ENCODE measurements at regions not wholly inside any gene's neighbourhood (a gene's known extent, or its start where the extent isn't known, plus 50 kb on each side); places are given as distances from the start of the nearest gene placed in this dataset.

DNA sequence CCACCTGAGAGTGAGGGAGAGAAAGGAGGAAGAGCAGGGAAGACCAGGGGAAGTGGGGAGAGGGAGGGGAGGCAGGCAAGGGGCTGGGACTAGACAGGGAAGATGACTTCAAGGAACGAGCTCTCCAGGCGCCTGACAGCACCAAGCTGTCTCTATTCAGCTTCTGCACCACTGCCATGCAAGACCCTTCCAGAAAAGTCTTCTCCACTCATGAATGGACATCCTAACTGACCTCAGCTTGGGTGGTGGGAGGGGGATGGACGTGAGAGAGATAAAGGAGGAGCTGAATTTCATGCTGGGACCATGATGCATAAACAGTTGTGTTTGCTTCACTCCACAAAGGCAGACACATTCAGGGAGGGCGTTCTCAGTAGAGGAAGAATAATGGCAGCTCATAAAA is 206.4 kb upstream of the ARL4C start:
- TF ChIP-seq CTCF (conservative IDR thresholded peaks at IDR 0.05; ENCODE audit: low read depth, low read length) (no peak), EZH2 (IDR thresholded peaks at IDR 0.05; ENCODE audit: borderline replicate concordance, low read depth, low read length, poor library complexity, severe bottlenecking) (no peak)

All from A673 (cell line).